ENCODE measurements at regions not wholly inside any gene's neighbourhood (a gene's known extent, or its start where the extent isn't known, plus 50 kb on each side); places are given as distances from the start of the nearest gene placed in this dataset.

- no peaks in the 10 kb centered on the region for H3K36me3 ChIP-seq
- intact Hi-C loops (cut with DNase I) = no loop called here
- H3K27ac ChIP-seq = no peak overlapping the region
- H3K27me3 ChIP-seq = no peaks in the 10 kb centered on the region
- no peak overlapping the region for H3K4me3 ChIP-seq
- no peaks in the 10 kb centered on the region for H3K4me1 ChIP-seq
- no peak for TF ChIP-seq POLR2A (IDR thresholded peaks at IDR 0.05)
- TF ChIP-seq CTCF (IDR thresholded peaks at IDR 0.05) = no peak
- WGBS (ENCODE audit: insufficient coverage, low coverage, low lambda C conversion rate, missing lambda C conversion rate) = 23% methylated on average over 2 of the region's 2 CpGs
- H3K9me3 ChIP-seq = no peaks in the 10 kb centered on the region
- no peak for DNase-seq
- ATAC-seq = no peak
Observed at GRCh38 chr12:82213761-82214160, 144.4 kb downstream of the CCDC59 start.

GRCh38 chr12:82210882-82211281 lies 147.3 kb downstream of the CCDC59 start:
- DNase-seq (no peak), ATAC-seq (no peak)
- no peak overlapping the region for H3K27ac ChIP-seq

DNA sequence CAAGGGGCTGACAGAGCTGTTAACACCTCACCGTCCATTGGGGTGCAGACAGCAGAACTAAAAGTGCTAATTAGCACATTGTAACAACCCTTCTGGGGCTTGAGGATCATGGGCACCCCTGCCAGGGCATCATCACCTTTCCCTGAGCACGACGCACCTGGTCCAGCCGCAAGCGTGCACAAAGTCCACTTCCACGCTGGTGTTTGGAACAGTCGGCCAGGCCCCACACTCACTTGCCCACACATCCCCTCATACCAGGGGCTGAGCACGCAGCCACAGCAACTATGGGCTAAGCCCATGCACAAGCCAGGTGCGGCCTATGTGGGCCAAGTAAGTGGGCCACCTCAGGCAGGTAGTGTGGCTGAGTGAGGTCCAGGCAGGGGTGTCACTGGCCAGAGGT lies 148.7 kb downstream of the CCDC59 start:
- TF ChIP-seq CTCF (IDR thresholded peaks at IDR 0.05) (no peak), POLR2A (IDR thresholded peaks at IDR 0.05) (no peak)
- DNase-seq (no peak), ATAC-seq (no peak)
- H3K4me3 ChIP-seq = no peak overlapping the region
- no CpG with 5 or more reads among the region's 9 CpGs for WGBS (ENCODE audit: insufficient coverage, low coverage, low lambda C conversion rate, missing lambda C conversion rate)
- H3K9me3 ChIP-seq = no peaks in the 10 kb centered on the region
- no peaks in the 10 kb centered on the region for H3K4me1 ChIP-seq
- intact Hi-C loops (cut with DNase I) = no loop called here
- H3K27me3 ChIP-seq = no peaks in the 10 kb centered on the region
- H3K36me3 ChIP-seq = no peaks in the 10 kb centered on the region
- H3K27ac ChIP-seq = no peak overlapping the region

More at GRCh38 chr12:82210882-82211281, 147.3 kb downstream of the CCDC59 start:
- WGBS (ENCODE audit: insufficient coverage, low coverage, low lambda C conversion rate, missing lambda C conversion rate) = 100% methylated on average over 1 of the region's 1 CpG
- Histone ChIP-seq H3K36me3 (no peaks in the 10 kb centered on the region), H3K4me1 (no peaks in the 10 kb centered on the region), H3K4me3 (no peak overlapping the region), H3K9me3 (no peaks in the 10 kb centered on the region), H3K27me3 (no peaks in the 10 kb centered on the region)
- intact Hi-C loops (cut with DNase I) = no loop called here
- no peak for TF ChIP-seq POLR2A (IDR thresholded peaks at IDR 0.05)
- no peak for TF ChIP-seq CTCF (IDR thresholded peaks at IDR 0.05)

DNA sequence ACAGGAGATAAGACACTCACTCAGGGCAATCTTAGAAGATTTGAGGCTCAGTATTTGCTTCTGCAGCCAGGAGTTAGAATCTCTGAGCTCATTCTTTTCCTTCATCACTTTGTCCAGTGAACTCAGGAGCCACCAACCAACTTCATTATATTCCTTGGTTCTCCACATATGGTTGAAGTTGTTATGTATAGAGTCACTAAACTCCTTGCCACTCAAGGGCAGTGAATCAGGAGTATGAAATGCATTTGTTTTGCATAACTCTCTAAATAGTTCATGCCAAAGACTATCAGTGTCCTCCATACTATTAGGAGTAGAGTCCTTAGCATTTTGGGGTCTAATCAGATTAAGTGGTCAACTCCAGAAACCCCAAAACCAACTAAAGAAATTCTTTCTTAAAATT lies 150.6 kb downstream of the CCDC59 start:
- H3K4me3 ChIP-seq = no peak overlapping the region
- TF ChIP-seq POLR2A (IDR thresholded peaks at IDR 0.05) (no peak), CTCF (IDR thresholded peaks at IDR 0.05) (no peak)
- no peaks in the 10 kb centered on the region for H3K27me3 ChIP-seq
- intact Hi-C loops (cut with DNase I) = no loop called here
- ATAC-seq (no peak), DNase-seq (no peak)
- H3K36me3 ChIP-seq = no peaks in the 10 kb centered on the region
- no peaks in the 10 kb centered on the region for H3K4me1 ChIP-seq
- H3K9me3 ChIP-seq = no peaks in the 10 kb centered on the region
- H3K27ac ChIP-seq = no peak overlapping the region

- Histone ChIP-seq H3K9me3 (no peaks in the 10 kb centered on the region), H3K36me3 (no peaks in the 10 kb centered on the region), H3K4me3 (no peak overlapping the region), H3K4me1 (no peaks in the 10 kb centered on the region), H3K27ac (no peak overlapping the region), H3K27me3 (no peaks in the 10 kb centered on the region)
- ATAC-seq (no peak), DNase-seq (no peak)
- intact Hi-C loops (cut with DNase I) = no loop called here
- TF ChIP-seq CTCF (IDR thresholded peaks at IDR 0.05) (no peak), POLR2A (IDR thresholded peaks at IDR 0.05) (no peak)
- WGBS (ENCODE audit: insufficient coverage, low coverage, low lambda C conversion rate, missing lambda C conversion rate) = 67% methylated on average over 4 of the region's 4 CpGs
Observed at GRCh38 chr12:82203086-82203485, 155.1 kb downstream of the CCDC59 start.
